Endodermal cell (in vitro differentiated cells): ENCODE measurements at regions not wholly inside any gene's neighbourhood (a gene's known extent, or its start where the extent isn't known, plus 50 kb on each side); places are given as distances from the start of the nearest gene placed in this dataset.
A peak's percentile ranks its signal among the peaks of the same experiment; 100 is the strongest.
"Not testable (repeated sequence)": the region's sequence is repeated elsewhere in the genome, so short reads cannot be mapped to it uniquely, and the experiment has no call there.

Experiments used
- DNase-seq: peaks from one replicate; pipeline ENCODE4 v3.0.0-alpha.2; 2017
- H3K27ac ChIP-seq: 2 replicates; pipeline ENCODE4 v1.5.1; 2013; ENCODE audit warnings: mild to moderate bottlenecking, low read depth, low read length, moderate library complexity
- H3K27me3 ChIP-seq: 2 replicates; pipeline ENCODE4 v1.6.1; 2013; ENCODE audit warnings: mild to moderate bottlenecking, low read length, moderate library complexity; ENCODE audit not compliant: insufficient read depth, control insufficient read depth, poor library complexity, severe bottlenecking
- H3K36me3 ChIP-seq: 2 replicates; pipeline ENCODE4 v1.7.0; 2013; ENCODE audit warnings: mild to moderate bottlenecking, low read length, moderate library complexity; ENCODE audit not compliant: control insufficient read depth, insufficient read depth
- H3K4me1 ChIP-seq: one replicate; pipeline ENCODE4 v1.7.0; 2013; ENCODE audit warnings: low read length; ENCODE audit not compliant: control insufficient read depth, insufficient read depth
- H3K4me3 ChIP-seq: 2 replicates; pipeline ENCODE4 v1.5.1; 2013; ENCODE audit warnings: mild to moderate bottlenecking, low read length, moderate library complexity
- H3K9ac ChIP-seq: 2 replicates; pipeline ENCODE4 v1.6.1; 2013; ENCODE audit warnings: mild to moderate bottlenecking, low read length, moderate library complexity; ENCODE audit not compliant: poor library complexity, severe bottlenecking; ENCODE audit errors: extremely low read depth
- H3K9me3 ChIP-seq: 2 replicates; pipeline ENCODE4 v1.6.1; 2013; ENCODE audit warnings: mild to moderate bottlenecking, low read length, moderate library complexity; ENCODE audit not compliant: control insufficient read depth
- H3K27ac Mint-ChIP-seq: 2 replicates; pipeline ENCODE4 v1.8.0; 2020; ENCODE audit warnings: mixed read lengths
- H3K27me3 Mint-ChIP-seq: 2 replicates; pipeline ENCODE4 v1.8.0; 2021; ENCODE audit warnings: mild to moderate bottlenecking, mixed read lengths; ENCODE audit not compliant: insufficient read depth
- H3K36me3 Mint-ChIP-seq: 2 replicates; pipeline ENCODE4 v1.8.0; 2020; ENCODE audit warnings: low read depth, mixed read lengths
- H3K4me1 Mint-ChIP-seq: 2 replicates; pipeline ENCODE4 v1.8.0; 2020; ENCODE audit warnings: mixed read lengths
- H3K4me3 Mint-ChIP-seq: 2 replicates; pipeline ENCODE4 v1.8.0; 2020; ENCODE audit warnings: mild to moderate bottlenecking, moderate library complexity, mixed read lengths
- H3K9me3 Mint-ChIP-seq: 2 replicates; pipeline ENCODE4 v1.8.0; 2020; ENCODE audit warnings: mild to moderate bottlenecking, mixed read lengths
- CTCF ChIP-seq: fragments of 200-600 bp; sonication (generic); conservative IDR thresholded peaks from 2 replicates; pipeline ENCODE4 v1.5.0; 2021; ENCODE audit warnings: antibody characterized with exemption, mild to moderate bottlenecking
- WGBS, 2 experiments: methylation state at CpG; one replicate each; pipeline versions ENCODE4 v1.1.5 to v1.1.7; 2013; ENCODE audit warnings: missing lambda C conversion rate in 2 of 2, mixed read lengths in 1 of 2; ENCODE audit not compliant: insufficient coverage in 1 of 2, insufficient read length in 1 of 2; 5-methylcytosine and 5-hydroxymethylcytosine counted together

- no peaks in the 10 kb centered on the region for H3K9me3 Mint-ChIP-seq
- no peaks in the 10 kb centered on the region for H3K9me3 ChIP-seq
- no peaks in the 10 kb centered on the region for H3K4me1 Mint-ChIP-seq
Measured at GRCh38 chr9:74414325-74414724, 82.8 kb upstream of the RORB start.

GRCh38 chr9:74415995-74416394, 81.1 kb upstream of the RORB start:
- TF ChIP-seq CTCF = no peak
- no peaks in the 10 kb centered on the region for H3K9me3 Mint-ChIP-seq
- H3K27ac ChIP-seq = no peak overlapping the region
- no peak overlapping the region for H3K4me3 ChIP-seq
- no peaks in the 10 kb centered on the region for H3K4me1 ChIP-seq
- no peak for DNase-seq
- H3K36me3 ChIP-seq = no peaks in the 10 kb centered on the region
- H3K36me3 Mint-ChIP-seq = no peaks in the 10 kb centered on the region
- no peak overlapping the region for H3K4me3 Mint-ChIP-seq
- no peaks in the 10 kb centered on the region for H3K27me3 Mint-ChIP-seq
- no peaks in the 10 kb centered on the region for H3K4me1 Mint-ChIP-seq
- no peaks in the 10 kb centered on the region for H3K9me3 ChIP-seq
- no peaks in the 10 kb centered on the region for H3K27me3 ChIP-seq
- H3K27ac Mint-ChIP-seq = no peak overlapping the region
- H3K9ac ChIP-seq = no peak overlapping the region

More at GRCh38 chr9:74414325-74414724, 82.8 kb upstream of the RORB start:
- Histone ChIP-seq H3K4me1 (no peaks in the 10 kb centered on the region), H3K9ac (no peak overlapping the region), H3K4me3 (no peak overlapping the region), H3K27me3 (no peaks in the 10 kb centered on the region), H3K27ac (no peak overlapping the region), H3K36me3 (no peaks in the 10 kb centered on the region)
- H3K36me3 Mint-ChIP-seq = no peaks in the 10 kb centered on the region
- 87% methylated on average over 1 of the region's 1 CpG; no CpG with 5 or more reads in 1 of the 2 experiments for WGBS, 2 experiments
- no peak for TF ChIP-seq CTCF
- DNase-seq = no peak
- H3K27me3 Mint-ChIP-seq = no peaks in the 10 kb centered on the region
- H3K27ac Mint-ChIP-seq = no peak overlapping the region
- H3K4me3 Mint-ChIP-seq = no peak overlapping the region

- H3K27me3 Mint-ChIP-seq, H3K27me3 ChIP-seq, H3K36me3 Mint-ChIP-seq, H3K4me1 ChIP-seq, H3K27ac ChIP-seq, H3K9me3 Mint-ChIP-seq, H3K36me3 ChIP-seq, H3K9me3 ChIP-seq, H3K9ac ChIP-seq, H3K4me3 ChIP-seq, H3K4me1 Mint-ChIP-seq, DNase-seq: not testable (repeated sequence)
- H3K27ac Mint-ChIP-seq = peak overlapping the region; percentile 66
- 85 to 100% methylated on average over 6 to 15 of the region's 16 CpGs for WGBS, 2 experiments
- H3K4me3 Mint-ChIP-seq = peak overlapping the region; percentile 35
Measured at GRCh38 chr9:74424488-74424887, 72.6 kb upstream of the RORB start.

GRCh38 chr9:74431467-74431866, 65.7 kb upstream of the RORB start:
- Mint-ChIP-seq H3K4me1 (no peaks in the 10 kb centered on the region), H3K27me3 (no peaks in the 10 kb centered on the region), H3K27ac (no peak overlapping the region), H3K36me3 (no peaks in the 10 kb centered on the region), H3K4me3 (no peak overlapping the region), H3K9me3 (no peaks in the 10 kb centered on the region)
- Histone ChIP-seq H3K4me3 (no peak overlapping the region), H3K27ac (no peak overlapping the region), H3K27me3 (no peaks in the 10 kb centered on the region), H3K9ac (no peak overlapping the region), H3K9me3 (no peaks in the 10 kb centered on the region), H3K4me1 (no peaks in the 10 kb centered on the region), H3K36me3 (no peaks in the 10 kb centered on the region)
- WGBS, 2 experiments = 93 to 100% methylated on average over 1 of the region's 1 CpG
- peak; percentile 46 for TF ChIP-seq CTCF
- DNase-seq = no peak
